Inferior parietal cortex (tissue), 1 donor: ENCODE measurements at regions not wholly inside any gene's neighbourhood (a gene's known extent, or its start where the extent isn't known, plus 50 kb on each side); places are given as distances from the start of the nearest gene placed in this dataset.
"Not testable (repeated sequence)": the region's sequence is repeated elsewhere in the genome, so short reads cannot be mapped to it uniquely, and the experiment has no call there.

Experiments
- DNase-seq: peaks from one replicate; pipeline ENCODE4 v3.0.0-alpha.2; 2016; ENCODE audit errors: extremely low spot score

DNA sequence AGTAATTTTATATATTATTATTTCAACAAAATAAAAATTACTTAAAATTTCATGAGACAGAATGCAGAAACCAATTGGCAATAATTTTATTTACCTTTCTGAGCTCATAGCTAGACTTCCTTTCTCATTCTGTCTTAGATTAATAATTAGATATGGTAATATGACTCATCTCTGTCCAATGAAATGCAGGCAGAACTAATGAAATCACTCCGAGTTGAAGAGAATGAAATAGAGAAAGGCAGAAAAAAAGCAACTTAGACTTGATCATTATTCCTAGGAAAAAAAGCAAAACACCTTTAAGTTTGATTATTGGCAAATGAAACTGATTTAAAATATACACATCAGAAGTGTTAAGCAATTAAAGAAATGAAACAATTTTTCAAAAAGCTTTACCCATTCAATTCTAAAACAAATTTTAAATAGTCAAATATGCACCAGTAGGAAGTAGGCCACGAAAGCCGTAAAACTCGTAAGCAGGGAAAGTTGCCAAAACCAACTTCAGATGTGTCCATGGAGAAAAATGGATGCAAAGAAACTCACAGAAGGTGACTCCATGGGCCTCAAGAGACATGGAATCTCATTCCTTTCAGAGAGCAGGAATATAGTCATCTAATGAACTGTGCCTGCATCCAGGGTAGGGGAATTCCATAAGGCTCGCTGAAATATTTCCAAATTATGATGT is 293.8 kb upstream of the RGS17 start:
- DNase-seq, result no peak

- no peak for DNase-seq
Measured at GRCh38 chr6:153412519-153412918, 281.4 kb upstream of the RGS17 start.

DNA sequence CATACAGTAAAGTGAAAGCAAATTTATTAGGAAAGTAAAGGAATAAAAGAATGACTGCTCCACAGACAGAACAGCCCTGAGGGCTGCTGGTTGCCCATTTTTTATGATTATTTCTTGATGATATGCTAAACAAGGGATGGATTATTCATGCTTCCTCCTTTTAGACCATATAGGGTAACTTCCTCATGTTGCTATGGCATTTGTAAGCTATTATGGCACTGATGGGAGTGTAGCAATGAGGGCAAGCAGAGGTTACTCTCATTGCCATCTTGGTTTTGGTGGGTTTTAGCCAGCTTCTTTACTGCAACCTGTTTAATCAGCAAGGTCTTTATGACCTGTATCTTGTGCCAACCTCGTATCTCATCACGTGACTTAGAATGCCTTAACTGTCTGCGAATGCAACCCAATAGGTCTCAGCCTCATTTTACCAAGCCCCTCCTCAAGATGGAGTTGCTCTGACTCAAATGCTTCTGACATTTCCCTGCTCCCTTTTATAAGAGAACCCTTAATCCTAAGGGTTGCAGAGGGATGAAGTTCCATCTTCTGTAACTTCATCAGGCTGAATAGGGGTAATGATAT is 280.1 kb upstream of the RGS17 start:
- no peak for DNase-seq

- DNase-seq, result no peak
Measured at GRCh38 chr6:153405931-153406330, 274.8 kb upstream of the RGS17 start.

- DNase-seq, result no peak
Measured at GRCh38 chr6:153401751-153402150, 270.7 kb upstream of the RGS17 start.

DNA sequence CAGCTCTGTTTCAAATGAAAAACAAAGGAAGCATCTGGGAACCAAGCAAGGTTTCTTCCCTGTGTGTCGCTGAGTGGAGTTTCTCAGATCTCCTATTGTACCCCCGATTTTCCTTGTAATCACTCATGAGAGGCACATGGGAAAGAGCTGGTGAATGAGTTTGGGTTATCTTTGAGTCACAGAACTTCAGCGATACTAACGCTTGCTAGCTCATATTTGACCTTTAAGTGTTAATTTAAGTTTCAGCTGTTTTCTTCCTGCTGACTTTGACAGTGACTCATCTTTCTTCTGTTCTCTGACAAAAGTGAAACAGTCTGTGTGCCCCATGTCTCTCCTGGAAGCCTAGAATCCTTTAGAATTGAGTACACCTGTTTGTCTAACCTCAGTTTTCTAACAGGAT is 261.1 kb upstream of the RGS17 start:
- no peak for DNase-seq

DNA sequence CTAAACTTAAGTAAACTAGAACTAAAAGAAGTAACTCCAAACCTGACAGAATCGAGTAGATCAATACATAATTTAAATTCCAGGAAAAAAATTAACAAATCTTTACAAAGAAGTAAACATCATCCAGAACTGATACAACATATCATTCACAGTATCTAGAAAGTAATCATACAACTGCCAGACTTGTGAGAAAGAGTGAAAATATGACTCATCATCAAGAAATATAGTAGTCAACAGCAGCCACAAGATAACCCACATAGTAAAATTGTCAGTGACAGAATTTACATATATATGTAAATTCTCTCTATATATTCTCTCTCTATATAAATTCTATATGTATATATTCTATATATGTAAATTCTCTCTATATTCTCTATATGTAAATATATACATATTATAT is 242.8 kb upstream of the RGS17 start:
- no peak for DNase-seq

GRCh38 chr6:153368131-153368530 is 237.0 kb upstream of the RGS17 start:
- no peak for DNase-seq

DNA sequence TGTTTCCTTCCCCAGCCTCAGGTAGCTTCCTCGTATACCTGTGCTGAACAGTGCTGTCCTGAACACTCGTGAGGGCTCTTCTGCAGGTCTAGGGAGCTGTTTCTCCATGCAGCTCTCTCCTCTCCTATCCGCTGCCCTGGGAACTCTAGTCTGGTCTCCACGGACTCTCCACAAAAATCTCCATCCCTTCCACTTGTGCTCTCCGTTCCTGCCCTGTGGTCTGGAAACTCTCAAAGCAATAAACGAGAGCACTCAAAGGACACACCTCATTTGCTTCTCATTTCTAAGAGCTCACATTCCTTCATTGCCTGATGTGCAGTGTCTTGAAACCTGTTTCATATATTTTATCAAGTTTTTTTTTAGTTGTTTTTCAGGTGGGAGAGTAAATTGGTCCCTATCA is 235.9 kb upstream of the RGS17 start:
- no peak for DNase-seq

DNA sequence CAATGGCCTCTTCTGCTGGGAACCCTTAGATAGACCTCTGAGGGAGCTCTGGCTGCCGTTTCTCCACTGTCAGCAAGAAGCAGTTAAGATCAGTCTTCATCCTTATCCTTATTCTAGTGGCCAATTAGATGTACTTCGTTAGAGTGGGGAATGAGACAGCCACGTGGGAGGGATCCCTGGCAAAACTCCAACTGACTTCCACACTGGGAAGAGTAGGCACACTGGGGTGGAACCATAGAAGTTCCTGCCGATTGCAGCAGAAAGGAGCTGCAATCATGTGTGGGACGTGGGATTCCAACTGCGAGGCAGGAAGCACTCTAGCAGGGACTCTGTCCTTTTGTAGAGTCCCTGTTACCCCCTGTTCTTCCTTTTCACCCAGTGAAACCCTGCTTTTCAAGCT is 226.3 kb upstream of the RGS17 start:
- DNase-seq, result no peak

GRCh38 chr6:153340568-153340967 is 209.5 kb upstream of the RGS17 start:
- no peak for DNase-seq

DNA sequence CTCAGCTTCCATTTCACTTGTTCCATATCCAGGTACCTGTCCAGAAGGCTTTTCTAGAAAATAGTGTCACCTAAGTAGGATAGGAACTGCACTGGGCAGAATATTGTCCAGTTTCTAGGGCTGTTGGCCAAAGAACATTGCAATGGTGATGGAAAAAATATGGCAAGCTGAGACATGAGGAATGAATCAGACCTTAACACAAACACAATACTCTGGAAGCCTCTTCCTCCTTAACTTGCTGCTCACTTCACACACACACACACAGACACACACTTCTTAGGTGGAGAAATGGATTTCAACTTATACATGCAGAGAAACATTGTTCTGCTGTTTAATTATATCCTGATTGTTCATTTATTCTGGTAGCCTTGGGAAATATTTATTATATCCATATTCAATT is 203.0 kb upstream of the RGS17 start:
- DNase-seq, result no peak

DNA sequence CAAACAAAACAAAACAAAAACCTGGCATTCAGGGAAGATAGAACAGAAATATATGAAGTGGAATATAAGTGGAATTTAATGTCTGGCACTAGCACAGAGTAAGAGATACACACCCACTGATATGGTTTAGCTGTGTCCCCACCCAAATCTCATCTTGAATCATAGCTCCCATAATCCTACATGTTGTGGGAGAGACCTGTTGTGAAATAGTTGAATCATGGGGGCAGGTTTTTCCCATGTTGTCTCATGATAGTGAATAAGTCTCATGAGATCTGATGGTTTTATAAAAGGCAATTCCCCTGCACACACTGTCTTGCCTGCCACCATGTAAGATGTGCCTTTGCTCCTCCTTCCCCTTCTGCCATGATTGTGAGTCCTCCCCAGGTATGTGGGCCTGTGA is 200.1 kb upstream of the RGS17 start:
- not testable (repeated sequence) for DNase-seq

- no peak for DNase-seq
Measured at GRCh38 chr6:153328194-153328593, 197.1 kb upstream of the RGS17 start.

GRCh38 chr6:153325661-153326060 is 194.6 kb upstream of the RGS17 start:
- no peak for DNase-seq

GRCh38 chr6:153312634-153313033 is 181.6 kb upstream of the RGS17 start:
- DNase-seq, result peak; percentile 11

- no peak for DNase-seq
Measured at GRCh38 chr6:153309651-153310050, 178.6 kb upstream of the RGS17 start.

- no peak for DNase-seq
Measured at GRCh38 chr6:153302133-153302532, 171.1 kb upstream of the RGS17 start.

DNA sequence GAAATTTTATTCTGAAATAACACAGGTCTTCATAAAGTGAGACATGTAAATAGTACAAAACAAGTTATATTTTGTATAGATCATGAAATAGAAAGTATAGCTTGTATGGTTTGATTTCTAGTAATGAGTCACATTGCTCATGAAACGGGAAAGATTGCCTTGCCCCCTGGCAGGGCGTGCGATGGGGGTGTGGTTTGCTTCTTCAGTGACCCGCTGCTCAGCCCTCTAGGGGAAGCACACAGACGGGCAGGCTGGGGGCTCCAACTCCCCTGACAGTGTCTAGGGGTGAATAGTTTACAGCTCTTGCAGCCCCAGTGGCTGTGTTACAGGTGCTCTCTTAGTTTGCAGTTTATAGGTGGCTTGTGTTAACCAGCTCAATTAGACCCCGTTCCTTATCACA is 170.5 kb upstream of the RGS17 start:
- no peak for DNase-seq

- not testable (repeated sequence) for DNase-seq
Measured at GRCh38 chr6:153282456-153282855, 151.4 kb upstream of the RGS17 start.

DNA sequence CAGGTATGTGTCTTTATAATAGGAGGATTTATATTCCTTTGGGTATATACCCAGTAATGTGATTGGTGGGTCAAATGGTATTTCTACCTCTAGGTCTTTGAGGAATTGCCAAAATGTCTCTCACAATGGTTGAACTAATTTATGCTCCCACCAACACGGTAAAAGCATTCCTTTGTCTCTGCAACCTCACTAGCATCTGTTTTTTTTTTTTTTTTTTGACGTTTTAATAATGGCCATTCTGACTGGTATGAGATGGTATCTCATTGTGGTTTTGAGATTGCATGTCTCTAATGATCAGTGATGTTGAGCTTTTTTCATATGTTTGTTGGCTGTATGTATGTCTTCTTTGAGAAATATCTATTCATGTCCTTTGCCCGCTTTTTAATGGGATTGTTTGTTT is 144.9 kb upstream of the RGS17 start:
- no peak for DNase-seq

DNA sequence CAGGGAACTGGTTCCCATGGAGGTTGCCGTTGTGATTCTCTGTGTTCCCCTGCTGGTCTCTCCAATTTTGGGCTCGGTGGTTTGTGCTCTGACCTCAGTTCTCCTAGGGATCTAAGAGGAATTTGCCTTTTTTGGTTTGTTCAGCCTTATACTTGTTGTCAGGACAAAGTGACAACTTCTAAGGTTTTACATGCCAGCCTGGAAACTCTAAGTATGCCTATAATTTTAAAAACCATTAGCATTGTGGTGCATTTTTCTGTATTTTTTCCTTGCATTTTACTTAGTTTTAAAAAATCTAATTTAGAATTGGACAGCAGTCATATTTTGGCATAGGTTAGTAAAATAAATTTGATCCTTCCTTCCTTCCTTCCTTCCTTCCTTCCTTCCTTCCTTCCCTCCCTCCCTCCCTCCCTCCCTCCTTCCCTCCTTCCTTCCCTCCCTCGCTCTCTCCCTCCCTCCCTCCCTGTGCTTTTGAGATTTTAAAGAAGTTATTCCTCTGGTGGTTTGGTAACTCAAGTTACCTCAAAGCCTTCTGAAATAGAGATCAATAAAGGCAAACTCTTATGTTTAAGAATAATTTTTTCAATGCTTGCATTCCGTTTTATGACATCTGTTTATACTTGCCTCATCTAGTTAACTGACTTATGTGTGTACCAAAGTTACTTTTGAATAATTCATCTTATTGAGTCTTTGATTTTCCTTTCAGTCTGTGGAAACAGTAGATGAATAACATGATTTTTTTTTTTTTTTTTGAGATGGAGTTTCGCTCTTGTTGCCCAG is 141.3 kb upstream of the RGS17 start:
- no peak for DNase-seq

DNA sequence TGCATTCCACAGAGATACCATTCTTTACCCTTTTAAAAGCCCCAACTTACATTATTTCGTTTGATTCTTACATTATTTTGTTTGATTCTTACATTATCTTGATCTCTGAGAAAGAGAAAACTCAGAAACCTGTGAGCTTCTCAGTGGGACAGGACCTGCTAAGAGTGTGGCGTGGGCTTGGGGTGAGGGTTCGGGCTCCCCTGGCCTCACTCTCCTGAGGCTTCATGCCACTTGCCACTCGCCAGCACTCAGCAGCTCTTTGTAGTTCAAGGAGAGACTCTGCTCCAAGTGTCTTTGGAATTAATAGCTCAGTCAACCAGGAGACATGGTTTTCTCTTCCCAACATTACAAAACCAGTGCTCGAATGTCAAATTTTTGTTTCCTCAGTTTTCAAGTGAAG is 132.4 kb upstream of the RGS17 start:
- no peak for DNase-seq
